HG02610 (cell line): ENCODE measurements at regions not wholly inside any gene's neighbourhood (a gene's known extent, or its start where the extent isn't known, plus 50 kb on each side); places are given as distances from the start of the nearest gene placed in this dataset.

Source experiments
- ATAC-seq: cut with Tn5 transposase; IDR thresholded peaks from one replicate; pipeline ENCODE4 v1.9.1; 2021; ENCODE audit warnings: mild to moderate bottlenecking, moderate library complexity; ENCODE audit not compliant: unreplicated experiment

- no peak for ATAC-seq
These were observed 1072.8 kb upstream of the TMEM132C start for GRCh38 chr12:127194176-127194575.

GRCh38 chr12:127205781-127206555 lies 1061.0 kb upstream of the TMEM132C start:
- ATAC-seq, result no peak

GRCh38 chr12:127209318-127209717 lies 1057.7 kb upstream of the TMEM132C start:
- no peak for ATAC-seq

- ATAC-seq, result no peak
These were observed 1052.8 kb upstream of the TMEM132C start for GRCh38 chr12:127214186-127214585.

- ATAC-seq, result no peak
These were observed 1044.0 kb upstream of the TMEM132C start for GRCh38 chr12:127223011-127223410.

- ATAC-seq, result no peak
These were observed 1043.2 kb upstream of the TMEM132C start for GRCh38 chr12:127223731-127224130.

- no peak for ATAC-seq
These were observed 1036.1 kb upstream of the TMEM132C start for GRCh38 chr12:127230843-127231260.

GRCh38 chr12:127231371-127231770 lies 1035.6 kb upstream of the TMEM132C start:
- no peak for ATAC-seq

GRCh38 chr12:127233016-127233415 lies 1034.0 kb upstream of the TMEM132C start:
- no peak for ATAC-seq

- ATAC-seq, result no peak
These were observed 1031.2 kb upstream of the TMEM132C start for GRCh38 chr12:127235761-127236160.

- ATAC-seq, result no peak
These were observed 1030.5 kb upstream of the TMEM132C start for GRCh38 chr12:127236491-127236890.

- ATAC-seq, result no peak
These were observed 1029.8 kb upstream of the TMEM132C start for GRCh38 chr12:127237151-127237550.

- ATAC-seq, result no peak
These were observed 1028.9 kb upstream of the TMEM132C start for GRCh38 chr12:127238107-127238506.

- no peak for ATAC-seq
These were observed 1027.2 kb upstream of the TMEM132C start for GRCh38 chr12:127239781-127240180.

GRCh38 chr12:127240249-127240929 lies 1026.6 kb upstream of the TMEM132C start:
- no peak for ATAC-seq

- no peak for ATAC-seq
These were observed 1025.7 kb upstream of the TMEM132C start for GRCh38 chr12:127241072-127241817.

GRCh38 chr12:127245009-127245408 lies 1022.0 kb upstream of the TMEM132C start:
- ATAC-seq, result no peak

GRCh38 chr12:127245437-127245836 lies 1021.5 kb upstream of the TMEM132C start:
- ATAC-seq, result no peak

- ATAC-seq, result no peak
These were observed 1019.0 kb upstream of the TMEM132C start for GRCh38 chr12:127247937-127248336.

- ATAC-seq, result no peak
These were observed 1017.5 kb upstream of the TMEM132C start for GRCh38 chr12:127249428-127249827.

- no peak for ATAC-seq
These were observed 1013.1 kb upstream of the TMEM132C start for GRCh38 chr12:127253797-127254327.
